Nephron progenitor cell (in vitro differentiated cells): ENCODE measurements at regions not wholly inside any gene's neighbourhood (a gene's known extent, or its start where the extent isn't known, plus 50 kb on each side); places are given as distances from the start of the nearest gene placed in this dataset.

Experiments used
- DNase-seq: peaks from one replicate; pipeline ENCODE4 v3.0.0; 2021
- H3K27ac Mint-ChIP-seq: 2 replicates; pipeline ENCODE4 v1.8.0; 2021; ENCODE audit warnings: mild to moderate bottlenecking, moderate library complexity, mixed read lengths
- H3K27me3 Mint-ChIP-seq: 2 replicates; pipeline ENCODE4 v1.8.0; 2021; ENCODE audit warnings: mild to moderate bottlenecking, low read depth, mixed read lengths; ENCODE audit not compliant: poor library complexity
- H3K36me3 Mint-ChIP-seq: 2 replicates; pipeline ENCODE4 v1.8.0; 2021; ENCODE audit warnings: low read depth, mixed read lengths
- H3K4me1 Mint-ChIP-seq: 2 replicates; pipeline ENCODE4 v1.8.0; 2021; ENCODE audit warnings: mixed read lengths
- H3K4me3 Mint-ChIP-seq: 2 replicates; pipeline ENCODE4 v1.8.0; 2021; ENCODE audit warnings: mild to moderate bottlenecking, moderate library complexity, mixed read lengths
- H3K9me3 Mint-ChIP-seq: 2 replicates; pipeline ENCODE4 v1.8.0; 2021; ENCODE audit warnings: mild to moderate bottlenecking, moderate library complexity, mixed read lengths
- TF ChIP-seq, protein P1 (sequence below): fragments of 200-600 bp; sonication (generic); IDR thresholded peaks from 2 replicates; pipeline ENCODE4 v1.5.0; 2021; ENCODE audit warnings: antibody characterized with exemption

DNA sequence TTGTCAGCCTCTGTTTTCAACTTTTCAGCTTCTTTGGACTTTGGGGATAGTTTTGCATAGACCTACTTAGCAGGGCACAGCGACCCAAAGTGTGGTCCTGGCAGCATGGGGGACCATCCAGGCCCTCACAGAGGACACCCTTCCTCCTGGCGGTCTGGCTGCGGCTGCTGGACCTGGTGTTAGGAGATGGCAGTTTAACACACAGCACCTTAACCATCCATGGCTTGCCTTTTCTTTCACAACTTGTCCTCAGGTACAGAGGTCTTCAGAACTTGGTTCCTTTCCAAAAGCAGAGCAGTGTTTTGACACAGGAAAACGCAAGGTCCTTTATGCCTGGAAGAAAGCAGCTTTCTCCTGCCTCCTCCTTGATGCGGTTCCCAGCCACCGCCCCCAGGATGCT, 68.1 kb downstream of the RHOU start:
- TF ChIP-seq, protein P1, sequence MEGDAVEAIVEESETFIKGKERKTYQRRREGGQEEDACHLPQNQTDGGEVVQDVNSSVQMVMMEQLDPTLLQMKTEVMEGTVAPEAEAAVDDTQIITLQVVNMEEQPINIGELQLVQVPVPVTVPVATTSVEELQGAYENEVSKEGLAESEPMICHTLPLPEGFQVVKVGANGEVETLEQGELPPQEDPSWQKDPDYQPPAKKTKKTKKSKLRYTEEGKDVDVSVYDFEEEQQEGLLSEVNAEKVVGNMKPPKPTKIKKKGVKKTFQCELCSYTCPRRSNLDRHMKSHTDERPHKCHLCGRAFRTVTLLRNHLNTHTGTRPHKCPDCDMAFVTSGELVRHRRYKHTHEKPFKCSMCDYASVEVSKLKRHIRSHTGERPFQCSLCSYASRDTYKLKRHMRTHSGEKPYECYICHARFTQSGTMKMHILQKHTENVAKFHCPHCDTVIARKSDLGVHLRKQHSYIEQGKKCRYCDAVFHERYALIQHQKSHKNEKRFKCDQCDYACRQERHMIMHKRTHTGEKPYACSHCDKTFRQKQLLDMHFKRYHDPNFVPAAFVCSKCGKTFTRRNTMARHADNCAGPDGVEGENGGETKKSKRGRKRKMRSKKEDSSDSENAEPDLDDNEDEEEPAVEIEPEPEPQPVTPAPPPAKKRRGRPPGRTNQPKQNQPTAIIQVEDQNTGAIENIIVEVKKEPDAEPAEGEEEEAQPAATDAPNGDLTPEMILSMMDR = no peak
- H3K27ac Mint-ChIP-seq = no peak overlapping the region
- H3K27me3 Mint-ChIP-seq = peaks cover 9% of the 10 kb centered on the region
- H3K9me3 Mint-ChIP-seq = no peaks in the 10 kb centered on the region
- no peak for DNase-seq
- H3K4me3 Mint-ChIP-seq = no peak overlapping the region
- peaks cover 51% of the 10 kb centered on the region for H3K4me1 Mint-ChIP-seq
- H3K36me3 Mint-ChIP-seq = no peaks in the 10 kb centered on the region

DNA sequence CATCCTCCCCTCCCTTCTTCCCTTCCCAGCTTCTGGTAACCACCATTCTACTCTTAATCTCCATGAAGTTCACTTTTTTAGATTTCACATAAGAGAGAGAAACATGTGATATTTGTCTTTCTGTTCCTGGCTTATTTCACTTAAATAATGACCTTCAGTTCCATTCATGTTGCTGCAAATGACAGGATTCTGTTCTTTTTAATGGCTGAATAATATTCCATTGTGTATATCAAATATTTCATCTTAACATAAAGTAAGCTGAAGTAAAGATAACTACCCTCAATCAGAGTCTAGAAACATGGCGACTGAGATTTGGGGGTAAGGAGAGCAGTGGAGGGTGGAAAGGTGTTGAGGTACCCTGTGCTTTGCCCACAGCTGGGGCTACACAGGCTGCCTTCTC, 68.9 kb downstream of the RHOU start:
- no peak overlapping the region for H3K27ac Mint-ChIP-seq
- no peaks in the 10 kb centered on the region for H3K9me3 Mint-ChIP-seq
- no peak for DNase-seq
- TF ChIP-seq, protein P1 = no peak
- H3K4me3 Mint-ChIP-seq = no peak overlapping the region
- H3K27me3 Mint-ChIP-seq = peaks cover 7% of the 10 kb centered on the region
- H3K4me1 Mint-ChIP-seq = peaks cover 55% of the 10 kb centered on the region
- no peaks in the 10 kb centered on the region for H3K36me3 Mint-ChIP-seq

DNA sequence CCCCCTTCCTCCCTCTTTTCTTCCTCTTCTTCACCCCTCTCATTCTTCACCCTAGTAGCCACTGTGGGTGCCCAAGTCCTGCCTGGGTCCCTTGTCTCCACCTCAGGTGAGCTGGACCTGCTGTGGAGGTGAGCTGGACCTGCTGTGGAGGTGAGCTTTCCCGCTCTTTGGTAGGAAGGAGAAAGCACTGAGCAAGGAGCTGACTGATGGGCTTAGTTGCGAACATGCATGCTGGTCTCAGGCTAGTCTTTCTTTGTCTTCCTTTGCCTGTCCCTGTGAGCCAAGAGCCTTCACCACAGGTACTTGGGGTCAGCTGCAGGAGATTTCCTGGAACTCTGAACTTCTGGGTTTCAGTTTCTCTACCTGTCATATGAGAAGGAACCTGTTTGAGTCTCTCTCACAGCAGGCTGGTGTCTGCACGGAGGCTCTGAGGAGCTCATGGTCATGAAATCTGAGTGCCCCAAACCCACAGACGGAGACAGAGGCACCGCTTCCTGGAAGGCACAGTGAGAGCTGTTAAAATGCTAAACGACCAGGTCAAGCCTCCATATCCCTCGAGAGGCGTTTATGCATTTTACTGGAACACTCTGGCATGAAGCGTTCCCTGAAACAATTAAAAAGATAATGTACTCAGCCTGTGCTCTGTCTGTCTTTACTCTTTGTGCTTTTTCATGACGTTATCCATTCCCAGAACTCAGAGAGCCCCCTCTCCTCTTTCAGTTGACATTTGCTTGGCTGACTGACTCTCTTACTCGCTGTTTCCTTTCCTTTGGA, 69.5 kb downstream of the RHOU start:
- H3K4me3 Mint-ChIP-seq = peak overlapping the region; percentile 59
- no peaks in the 10 kb centered on the region for H3K9me3 Mint-ChIP-seq

DNA sequence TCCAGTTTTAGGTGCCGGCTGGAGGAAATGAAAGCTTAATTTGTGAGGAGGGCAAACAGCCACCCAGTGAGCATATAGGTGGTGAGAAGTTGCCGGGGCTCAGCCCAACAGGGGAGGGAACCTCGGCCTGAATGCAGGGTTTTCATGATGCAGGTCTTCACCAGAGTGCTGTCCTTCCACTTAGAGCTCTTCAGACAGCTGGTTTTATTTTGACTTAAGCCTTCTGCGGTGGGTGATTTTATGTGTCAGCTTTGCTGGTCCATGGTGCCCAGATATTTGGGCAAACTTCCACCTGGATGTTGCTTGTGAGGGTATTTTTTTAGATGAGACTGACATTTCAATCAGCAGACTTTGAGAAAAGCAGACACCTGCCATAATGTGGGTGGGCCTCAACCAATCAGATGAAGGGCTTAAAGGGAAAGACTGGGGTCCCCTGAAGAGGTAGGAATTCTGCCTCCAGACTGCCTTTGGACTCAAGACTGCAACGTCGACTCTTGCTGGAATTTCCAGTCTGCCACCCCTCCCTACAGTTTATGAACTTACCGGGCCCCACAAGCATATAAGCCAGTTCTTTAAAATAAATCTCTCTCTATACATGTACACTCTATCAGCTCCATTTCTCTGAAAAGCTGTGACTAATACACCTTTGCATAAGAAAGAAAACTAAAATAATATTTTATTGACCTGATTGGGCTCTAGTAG, 72.8 kb downstream of the RHOU start:
- Mint-ChIP-seq H3K4me1 (peaks cover 76% of the 10 kb centered on the region), H3K4me3 (no peak overlapping the region), H3K36me3 (no peaks in the 10 kb centered on the region), H3K9me3 (no peaks in the 10 kb centered on the region), H3K27ac (no peak overlapping the region), H3K27me3 (peaks cover 2% of the 10 kb centered on the region)
- no peak for DNase-seq
- TF ChIP-seq, protein P1 = no peak

More for the DNA sequence above, 69.5 kb downstream of the RHOU start:
- TF ChIP-seq, protein P1 = no peak
- peaks cover 61% of the 10 kb centered on the region for H3K4me1 Mint-ChIP-seq
- peaks cover 7% of the 10 kb centered on the region for H3K27me3 Mint-ChIP-seq
- no peak for DNase-seq
- H3K27ac Mint-ChIP-seq = peak overlapping the region; percentile 92
- no peaks in the 10 kb centered on the region for H3K36me3 Mint-ChIP-seq

DNA sequence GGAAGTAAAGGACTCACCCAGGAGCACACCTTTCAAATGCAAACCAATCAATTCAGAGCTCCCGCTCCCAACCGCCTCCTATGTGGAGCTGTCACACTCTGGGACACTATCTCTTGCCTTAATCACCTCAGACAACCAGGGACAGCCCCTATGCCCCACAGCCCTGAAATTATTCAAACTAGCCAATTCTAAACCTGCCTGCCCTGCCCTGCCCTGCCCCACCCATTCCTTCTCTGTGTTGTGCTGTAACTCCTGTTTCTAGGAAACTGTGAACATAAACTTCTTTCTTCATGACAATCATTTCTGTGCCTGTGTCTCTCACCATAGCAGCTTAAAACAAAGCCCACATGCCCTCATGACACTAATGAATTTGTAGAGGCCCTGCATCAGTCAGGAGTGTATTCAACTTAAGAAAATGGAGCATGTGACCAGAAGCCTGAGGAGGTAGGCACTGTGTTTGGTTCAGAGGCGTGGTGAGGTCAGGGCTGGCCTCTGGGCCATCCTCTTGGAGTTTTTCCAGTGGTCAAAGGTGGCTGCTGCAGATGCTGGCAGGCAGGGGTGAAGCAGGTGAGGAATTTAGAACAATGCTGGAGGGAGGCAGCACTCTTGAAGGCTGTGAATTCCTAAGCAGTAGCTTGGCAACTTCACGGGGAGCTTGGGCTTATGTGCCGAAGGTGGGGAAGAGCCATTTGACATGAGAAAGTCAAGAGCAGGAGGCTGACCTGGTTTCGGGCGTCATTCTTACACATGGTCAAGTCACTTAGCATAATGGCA, 74.5 kb downstream of the RHOU start:
- Mint-ChIP-seq H3K9me3 (no peaks in the 10 kb centered on the region), H3K4me1 (peaks cover 81% of the 10 kb centered on the region), H3K27me3 (peaks cover 2% of the 10 kb centered on the region), H3K27ac (peak overlapping the region; percentile 91), H3K4me3 (peak overlapping the region; percentile 27), H3K36me3 (no peaks in the 10 kb centered on the region)
- DNase-seq = no peak
- TF ChIP-seq, protein P1 = no peak
